HG03280 (cell line): ENCODE measurements at regions not wholly inside any gene's neighbourhood (a gene's known extent, or its start where the extent isn't known, plus 50 kb on each side); places are given as distances from the start of the nearest gene placed in this dataset.
"Not testable (repeated sequence)": the region's sequence is repeated elsewhere in the genome, so short reads cannot be mapped to it uniquely, and the experiment has no call there.

Experiments used
- ATAC-seq: cut with Tn5 transposase; IDR thresholded peaks from one replicate; pipeline ENCODE4 v1.9.1; 2021; ENCODE audit warnings: mild to moderate bottlenecking, moderate library complexity; ENCODE audit not compliant: unreplicated experiment

DNA sequence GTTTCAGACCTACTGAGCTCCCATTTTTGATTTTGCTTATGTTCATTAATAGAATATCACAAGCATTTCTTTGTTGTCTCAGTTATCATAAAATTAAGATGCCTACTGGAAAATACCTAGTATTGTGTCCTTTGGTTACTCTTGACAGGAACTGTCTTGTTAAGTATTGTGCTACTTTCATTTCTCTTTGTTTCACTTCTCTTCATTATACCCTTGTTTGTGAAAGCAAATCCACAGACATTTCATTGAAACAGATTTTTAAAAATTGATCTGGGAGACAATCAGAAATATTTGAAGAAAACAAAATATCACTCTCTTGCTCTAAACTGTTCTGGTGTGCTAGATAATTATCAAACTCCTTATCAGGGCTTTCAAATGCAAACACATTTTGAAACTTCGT, 290.5 kb upstream of the EYS start:
- no peak for ATAC-seq

DNA sequence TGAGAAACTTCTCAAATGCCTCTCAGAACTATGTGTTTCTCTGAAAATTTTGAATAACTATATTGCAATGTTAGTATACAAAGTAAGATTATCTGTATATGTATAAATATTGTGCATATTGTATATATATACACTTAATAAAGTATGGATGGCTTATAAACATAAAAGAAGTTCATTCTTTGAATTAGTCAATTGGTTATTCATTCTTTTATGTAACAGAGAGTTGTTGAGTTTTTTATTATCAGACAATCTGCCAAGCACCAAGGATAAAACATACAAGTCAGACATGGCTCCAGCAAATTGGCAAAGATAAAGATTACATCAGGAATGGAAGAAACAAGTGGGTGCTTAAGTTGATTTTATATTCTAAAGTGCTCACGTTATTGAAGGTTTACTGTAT, 289.1 kb upstream of the EYS start:
- ATAC-seq = no peak

DNA sequence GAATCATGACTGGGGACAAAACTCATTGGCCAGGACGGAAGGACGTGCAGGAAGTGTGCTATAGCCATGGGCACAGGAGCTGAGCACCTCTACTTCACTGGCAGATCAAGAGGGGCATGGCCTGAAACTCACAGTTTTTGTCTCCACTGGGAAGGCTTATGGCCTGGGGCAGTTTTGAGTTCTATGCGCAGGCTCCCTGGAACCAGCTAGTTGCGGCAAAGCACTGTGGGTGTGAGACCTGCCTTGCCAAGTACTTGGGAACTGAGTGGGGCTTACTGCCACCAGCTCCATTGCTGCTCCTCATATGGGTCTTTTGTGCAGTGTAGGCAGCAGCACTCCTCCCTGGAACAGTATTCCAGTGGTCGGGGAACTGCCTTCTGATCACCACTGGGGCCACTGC, 282.6 kb upstream of the EYS start:
- ATAC-seq = no peak

DNA sequence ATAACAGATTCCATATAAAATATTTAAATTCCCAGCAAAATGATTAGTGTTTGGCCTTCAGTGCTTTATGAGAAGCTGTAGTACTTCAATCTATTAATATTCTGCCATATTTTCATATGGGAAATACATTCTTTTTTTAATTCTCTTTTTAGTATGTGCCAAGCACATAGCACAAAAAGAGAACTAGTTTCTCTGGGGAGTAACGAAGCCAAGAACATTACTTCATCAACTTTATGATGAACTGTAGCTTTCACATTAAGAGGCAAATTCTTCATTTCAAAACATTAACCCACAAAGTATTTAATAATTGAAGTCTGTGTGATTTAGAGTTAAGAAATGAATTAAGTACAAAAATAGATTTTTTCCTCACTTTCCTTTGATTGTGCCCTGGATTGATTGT, 281.0 kb upstream of the EYS start:
- no peak for ATAC-seq

DNA sequence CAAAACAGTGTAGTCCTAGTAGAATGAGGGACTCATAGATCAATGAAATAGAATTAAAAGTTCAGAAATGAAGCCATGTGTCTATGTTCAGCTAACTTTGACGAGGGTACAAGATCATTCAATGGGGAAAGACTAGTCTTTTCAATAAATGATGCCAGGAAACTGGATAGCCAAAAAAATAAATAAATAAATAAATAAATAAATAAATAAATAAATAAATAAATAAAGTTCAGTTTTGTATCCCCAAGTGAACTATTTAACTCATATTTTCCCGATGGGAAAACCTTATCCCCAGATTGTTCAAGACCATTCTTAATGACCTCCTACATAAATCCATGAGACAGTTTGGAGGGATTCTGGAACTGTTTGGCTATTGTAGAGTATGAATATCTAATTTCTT, 277.1 kb upstream of the EYS start:
- no peak for ATAC-seq

DNA sequence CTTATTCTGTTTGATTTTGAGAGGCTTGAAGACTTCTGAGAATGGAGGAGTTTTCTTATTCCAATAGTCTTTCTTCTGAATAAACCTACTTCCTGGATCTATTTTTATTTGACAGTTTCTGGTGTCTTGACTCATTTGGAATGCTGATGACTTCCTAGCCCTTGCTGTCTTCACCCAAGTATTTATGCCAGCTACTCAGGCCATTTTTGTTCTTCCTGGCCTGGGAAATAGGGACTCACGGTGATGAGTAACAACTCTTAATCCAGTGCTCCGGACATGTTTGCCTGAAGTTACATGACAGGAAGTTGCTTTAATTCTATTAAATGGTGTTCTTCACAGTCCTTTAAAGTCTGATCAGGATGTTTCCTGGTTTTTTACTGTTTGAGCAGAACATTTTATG, 272.1 kb upstream of the EYS start:
- no peak for ATAC-seq

DNA sequence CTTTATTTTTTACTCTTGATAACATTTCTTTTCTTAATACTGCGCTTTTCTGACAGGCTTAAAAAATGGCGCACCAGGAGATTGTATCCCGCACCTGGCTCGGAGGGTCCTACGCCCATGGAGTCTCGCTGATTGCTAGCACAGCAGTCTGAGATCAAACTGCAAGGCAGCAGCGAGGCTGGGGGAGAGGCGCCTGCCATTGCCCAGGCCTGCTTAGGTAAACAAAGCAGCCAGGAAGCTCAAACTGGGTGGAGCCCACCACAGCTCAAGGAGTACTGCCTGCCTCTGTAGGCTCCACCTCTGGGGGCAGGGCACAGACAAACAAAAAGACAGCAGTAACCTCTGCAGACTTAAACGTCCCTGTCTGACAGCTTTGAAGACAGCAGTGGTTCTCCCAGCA, 264.2 kb upstream of the EYS start:
- ATAC-seq = not testable (repeated sequence)

DNA sequence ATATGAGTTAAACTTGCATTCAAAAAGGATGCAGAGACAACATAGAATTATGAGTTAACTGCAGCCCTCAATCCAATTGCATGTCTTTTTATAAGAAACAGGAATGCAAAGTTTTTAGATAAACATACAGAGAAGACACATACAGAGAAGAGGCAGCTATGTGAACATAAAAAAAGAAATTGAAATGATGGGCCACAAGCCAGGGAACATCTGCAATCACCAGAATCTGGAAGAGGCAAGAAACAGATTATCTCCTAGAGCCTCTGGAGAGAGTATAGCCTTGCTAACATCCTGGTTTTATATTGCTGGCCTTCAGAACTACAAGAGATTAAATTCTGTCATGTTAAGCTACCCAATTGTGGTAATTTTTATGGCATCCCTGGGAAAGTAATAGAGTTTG, 257.2 kb upstream of the EYS start:
- ATAC-seq = no peak

DNA sequence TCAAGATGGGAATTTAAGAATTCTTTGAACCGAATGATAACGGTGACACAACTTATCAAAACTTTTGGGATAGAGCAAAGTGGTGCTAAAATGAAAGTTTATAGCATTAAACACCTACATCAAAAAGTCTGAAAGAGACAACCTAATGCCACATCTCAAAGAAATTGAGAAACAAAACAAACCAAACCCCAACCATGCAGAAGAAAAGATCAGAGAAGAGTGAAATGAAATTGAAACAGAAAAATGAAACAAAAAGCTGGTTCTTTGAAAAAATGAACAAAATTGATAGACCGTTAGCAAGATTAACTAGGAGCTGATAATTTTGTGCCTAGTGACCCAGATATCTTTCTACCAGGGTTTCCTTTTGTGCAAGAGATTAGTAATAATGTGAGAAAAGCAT, 248.0 kb upstream of the EYS start:
- no peak for ATAC-seq

DNA sequence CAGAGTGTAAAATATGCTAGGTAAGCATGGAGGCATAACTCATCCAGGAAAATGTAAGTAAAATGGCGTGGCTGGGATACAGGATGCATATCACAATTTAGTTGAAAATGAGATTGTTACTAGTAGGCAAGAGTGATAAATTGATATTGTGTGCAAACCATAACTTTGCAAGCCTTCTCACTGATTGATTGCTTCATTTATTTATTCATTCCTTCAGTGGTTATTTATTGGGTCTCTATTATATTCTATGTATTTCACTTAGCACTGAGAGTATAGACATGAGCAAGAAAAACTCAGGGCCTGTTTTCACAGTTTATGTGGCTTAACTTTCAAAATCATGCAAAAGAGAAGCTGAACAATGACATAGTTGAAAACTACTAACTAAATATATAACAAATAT, 241.0 kb upstream of the EYS start:
- no peak for ATAC-seq

DNA sequence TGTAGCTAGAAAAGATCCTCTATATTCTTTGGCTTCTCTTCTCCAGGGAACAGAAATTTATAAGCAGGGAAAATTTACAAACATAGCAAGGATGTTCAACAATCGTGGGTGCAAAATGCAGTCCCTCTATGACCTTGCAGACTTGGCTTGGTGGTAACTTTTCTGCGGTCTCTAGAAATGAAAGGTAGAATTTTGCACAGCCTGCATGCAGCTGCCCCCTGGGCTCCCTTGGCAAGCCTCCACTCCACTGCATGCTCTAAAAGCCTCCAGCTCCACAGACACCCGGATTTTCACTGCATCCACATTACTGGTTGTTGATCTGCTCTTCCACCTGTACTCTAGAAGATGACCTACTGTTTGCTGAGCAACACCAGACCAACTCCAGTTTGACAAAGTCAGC, 236.5 kb upstream of the EYS start:
- ATAC-seq = no peak

DNA sequence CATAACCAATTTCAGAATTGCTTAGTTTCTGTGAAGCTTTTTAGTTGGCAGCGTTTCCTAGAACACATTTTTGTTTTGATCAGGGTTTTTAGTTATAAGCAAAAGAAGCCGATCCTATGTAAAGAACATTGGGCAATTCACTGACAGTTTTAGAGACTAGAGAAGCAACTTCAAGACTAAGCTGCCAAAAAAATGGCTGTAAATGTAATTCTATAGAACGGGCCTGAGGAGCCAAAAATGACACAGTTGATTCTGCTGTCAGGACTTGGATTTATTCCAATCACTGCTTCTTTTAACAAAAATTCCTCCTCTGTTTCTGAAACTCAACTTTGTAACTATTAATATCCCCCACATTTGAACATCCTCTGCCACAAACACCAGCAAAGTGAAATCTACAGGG, 236.0 kb upstream of the EYS start:
- ATAC-seq = no peak

DNA sequence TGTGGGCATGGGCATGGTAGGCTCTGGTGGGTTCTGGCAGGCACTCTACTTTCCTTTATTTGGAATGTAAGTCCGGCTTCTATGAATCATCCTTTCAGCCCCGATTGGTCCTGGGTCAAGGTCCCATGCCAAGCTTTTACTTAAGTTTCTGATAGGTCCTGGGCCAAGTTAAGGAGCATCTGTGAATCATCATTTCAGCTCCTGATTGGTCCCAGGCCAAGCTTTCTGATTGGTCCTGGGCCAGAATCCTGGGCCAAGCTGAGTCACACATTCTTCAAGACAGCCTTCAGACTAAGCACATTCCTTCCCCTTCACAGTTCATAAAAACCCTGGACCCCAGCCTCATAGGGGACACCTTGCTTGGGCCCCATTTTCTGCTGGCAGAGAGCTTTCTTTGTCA, 231.0 kb upstream of the EYS start:
- ATAC-seq = no peak

DNA sequence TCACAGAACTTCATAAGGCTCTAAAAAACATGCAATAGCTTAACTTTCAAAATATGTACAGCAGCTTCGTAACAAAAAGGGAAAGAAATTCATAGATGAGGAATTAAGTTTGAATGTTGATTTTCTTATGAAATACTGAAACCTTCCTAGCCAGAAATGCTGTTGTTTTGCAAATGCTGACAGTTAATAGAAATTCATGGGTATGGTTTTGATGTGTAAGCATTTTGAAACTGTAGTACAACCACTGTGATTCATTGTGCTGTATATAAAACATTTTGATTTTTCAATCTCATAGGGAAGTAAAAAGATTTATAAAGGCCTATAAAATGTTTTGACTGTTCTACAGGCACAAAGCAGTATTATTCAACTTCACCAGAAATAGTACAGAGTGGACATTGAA, 228.4 kb upstream of the EYS start:
- ATAC-seq = no peak

DNA sequence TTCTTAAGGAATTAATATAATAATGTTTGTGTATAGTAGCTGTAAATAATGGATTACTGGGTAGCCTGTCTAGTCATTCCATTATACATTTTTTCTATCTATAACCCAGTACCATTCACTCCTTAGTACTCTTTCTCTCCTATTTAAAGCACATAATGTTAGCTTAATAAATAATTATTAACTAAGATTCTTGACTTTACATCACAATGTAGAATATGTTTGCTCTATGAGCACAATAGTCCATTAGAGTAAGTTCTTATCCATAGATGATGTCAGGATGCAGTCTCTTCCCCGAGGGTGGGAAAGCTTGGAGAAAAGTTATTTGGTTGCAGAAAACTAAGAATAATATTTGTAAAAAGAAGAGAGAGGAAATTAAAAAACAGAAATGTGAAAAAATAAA, 226.4 kb upstream of the EYS start:
- ATAC-seq = no peak

DNA sequence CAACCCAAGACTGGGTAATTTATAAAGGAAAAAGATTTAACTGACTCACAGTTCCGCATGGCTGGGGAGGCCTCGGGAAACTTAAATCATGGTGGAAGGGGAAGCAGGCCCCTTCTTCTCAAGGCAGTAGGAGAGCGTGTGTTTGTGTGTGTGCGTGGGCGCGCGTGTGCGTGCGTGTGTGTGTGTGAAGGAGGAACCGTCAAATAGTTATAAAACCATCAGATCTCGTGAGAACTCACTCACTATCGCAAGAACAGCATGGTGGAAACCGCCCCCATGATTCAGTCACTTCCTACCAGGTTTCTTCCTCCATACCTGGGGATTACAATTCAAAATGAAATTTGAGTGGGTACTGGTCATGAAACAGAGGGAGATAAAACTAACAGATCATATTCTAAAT, 220.1 kb upstream of the EYS start:
- no peak for ATAC-seq

DNA sequence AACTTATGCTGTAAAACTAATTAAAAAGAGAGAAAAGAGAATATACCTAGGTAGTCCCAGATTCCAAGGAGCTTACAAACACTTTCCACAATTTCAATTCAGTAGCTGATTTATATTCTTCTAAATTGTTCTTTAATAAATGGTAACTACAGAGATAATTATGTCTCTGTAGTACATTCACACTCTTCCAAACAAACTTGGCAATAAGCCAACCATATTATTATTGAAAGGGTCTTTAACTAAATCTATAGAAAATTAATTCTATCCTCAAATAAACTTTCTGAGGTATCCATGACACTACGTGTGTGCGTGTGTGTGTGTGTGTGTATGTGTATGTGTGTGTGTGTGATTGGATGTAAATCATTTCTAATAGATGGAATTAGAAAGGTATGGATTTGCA, 217.4 kb upstream of the EYS start:
- ATAC-seq = no peak

DNA sequence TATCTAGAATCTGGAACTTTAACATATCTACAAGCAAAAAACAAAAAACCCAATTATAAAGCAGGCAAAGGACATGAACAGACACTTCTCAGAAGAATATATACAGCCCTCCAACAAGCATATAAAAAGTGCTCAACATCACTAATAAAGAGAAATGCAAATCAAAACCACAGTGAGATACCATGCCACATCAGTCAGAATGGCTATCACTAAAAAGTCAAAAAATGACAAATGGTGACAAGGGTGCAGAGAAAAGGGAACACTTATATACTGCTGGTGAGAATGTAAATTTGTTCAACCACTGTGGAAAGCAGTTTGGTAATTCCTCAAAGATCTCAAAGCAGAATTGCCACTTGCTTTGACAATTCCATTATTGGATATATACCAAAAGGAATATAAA, 215.0 kb upstream of the EYS start:
- no peak for ATAC-seq

DNA sequence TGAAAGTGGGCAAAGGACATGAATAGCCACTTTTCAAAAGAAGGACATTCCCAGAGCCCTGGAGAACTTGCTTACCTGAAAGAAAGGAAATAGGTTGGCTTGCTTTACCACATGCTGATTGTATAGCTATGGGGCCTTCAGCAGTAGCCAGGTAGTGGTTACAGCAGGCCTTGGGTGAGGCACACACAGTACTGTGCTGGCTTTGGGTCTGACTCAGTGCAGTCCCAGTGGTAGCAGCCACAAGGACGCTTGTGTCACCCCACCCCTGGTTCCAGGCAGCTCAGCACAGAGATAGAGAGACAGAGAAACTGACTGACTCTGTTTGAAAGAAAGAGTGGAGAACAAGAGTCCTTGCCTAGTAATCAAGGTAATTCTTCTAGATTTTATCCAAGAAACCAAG, 201.0 kb upstream of the EYS start:
- ATAC-seq = no peak

DNA sequence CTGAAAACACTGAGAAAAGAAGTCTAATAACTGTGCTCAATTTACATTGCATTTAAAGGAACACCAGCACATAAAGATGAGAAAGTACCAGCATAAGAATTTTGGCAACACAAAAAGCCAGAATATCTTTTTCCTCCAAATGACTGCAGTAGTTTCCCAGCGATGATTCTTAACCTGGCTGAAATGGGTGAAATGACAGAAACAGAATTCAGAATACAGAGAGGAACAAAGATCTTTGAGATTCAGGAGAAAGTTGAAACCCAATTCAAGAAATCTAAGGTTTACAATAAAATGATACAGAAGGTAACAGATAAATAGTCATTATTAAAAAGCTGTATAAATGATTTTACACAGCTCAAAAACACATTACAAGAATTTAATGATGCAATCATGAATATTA, 197.0 kb upstream of the EYS start:
- no peak for ATAC-seq

DNA sequence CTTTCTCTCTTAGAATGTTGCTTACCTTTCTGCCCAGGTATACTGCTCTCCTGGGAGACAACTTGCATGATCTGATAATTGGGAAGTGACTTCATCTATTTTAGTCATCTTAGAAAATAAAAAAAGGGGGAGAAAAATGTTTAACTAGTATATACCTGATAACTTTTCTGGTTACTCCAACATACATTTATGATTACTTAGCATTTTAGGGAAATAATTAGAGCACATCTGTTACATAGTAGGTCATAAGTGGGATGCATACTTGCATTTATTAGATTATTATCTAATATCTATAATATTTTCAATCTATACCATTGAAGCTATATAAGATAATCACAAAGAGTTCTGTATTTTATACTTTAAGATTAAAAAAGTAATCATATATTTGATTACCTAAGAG, 193.9 kb upstream of the EYS start:
- no peak for ATAC-seq

DNA sequence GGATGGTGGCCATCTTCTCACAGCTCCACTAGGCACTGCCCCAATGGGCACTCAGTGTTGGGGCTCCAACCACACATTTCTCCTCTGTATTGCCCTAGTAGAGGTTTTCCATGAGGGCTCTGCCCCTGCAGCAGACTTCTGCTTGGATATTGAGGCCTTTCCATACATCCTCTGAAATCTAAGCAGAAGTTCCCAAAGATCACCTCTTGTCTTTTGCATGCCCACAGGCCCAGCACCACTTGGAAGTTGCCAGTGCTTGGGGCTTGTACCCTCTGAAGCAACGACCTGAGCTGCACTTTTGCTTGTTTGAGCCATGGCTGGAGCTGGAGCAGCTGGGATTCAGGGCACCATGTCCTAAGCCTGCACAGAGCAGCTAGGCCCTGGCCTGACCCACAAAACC, 189.1 kb upstream of the EYS start:
- no peak for ATAC-seq

DNA sequence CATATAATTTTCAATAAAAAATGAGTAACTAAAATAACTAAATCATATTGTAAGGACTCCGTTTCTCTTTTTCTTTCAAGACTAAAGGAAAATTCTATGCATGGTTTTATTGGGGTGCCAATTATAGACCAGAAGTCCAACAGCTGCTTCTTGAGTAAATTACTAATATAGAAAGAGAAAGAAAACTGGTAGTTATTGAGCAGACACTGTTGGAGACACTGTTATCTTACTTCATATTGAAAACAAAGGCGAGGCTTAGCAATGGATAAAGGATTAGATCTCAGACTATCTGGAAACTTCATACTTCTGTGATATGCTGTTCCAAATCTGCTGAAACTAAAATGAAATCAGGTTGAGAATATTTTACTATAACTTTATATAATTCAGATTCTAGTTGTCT, 169.6 kb upstream of the EYS start:
- no peak for ATAC-seq

DNA sequence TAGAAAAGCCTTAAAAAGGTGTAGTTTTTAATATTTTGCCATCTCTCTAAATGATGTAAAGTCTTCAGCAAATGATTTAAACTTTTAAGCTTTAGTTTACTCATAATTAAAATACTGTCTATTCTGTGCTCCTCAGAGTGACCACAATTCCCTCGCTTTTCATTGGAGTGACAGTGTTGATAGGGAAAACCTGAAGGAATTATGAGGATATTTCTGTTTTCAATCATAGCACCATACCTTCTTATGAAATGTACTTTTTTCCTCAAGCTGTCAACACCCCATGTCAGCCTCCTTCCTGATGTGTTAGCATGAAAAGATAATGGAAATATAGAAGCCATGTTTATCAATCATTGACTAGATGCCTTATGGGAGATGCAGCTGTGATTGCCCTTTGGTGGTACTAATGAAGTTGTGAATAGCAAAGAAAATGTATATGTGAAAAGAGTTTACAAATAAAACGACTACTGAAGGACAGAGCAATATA, 145.4 kb upstream of the EYS start:
- no peak for ATAC-seq
